ENCODE measurements at regions not wholly inside any gene's neighbourhood (a gene's known extent, or its start where the extent isn't known, plus 50 kb on each side); places are given as distances from the start of the nearest gene placed in this dataset.
A peak's percentile ranks its signal among the peaks of the same experiment; 100 is the strongest.

DNA sequence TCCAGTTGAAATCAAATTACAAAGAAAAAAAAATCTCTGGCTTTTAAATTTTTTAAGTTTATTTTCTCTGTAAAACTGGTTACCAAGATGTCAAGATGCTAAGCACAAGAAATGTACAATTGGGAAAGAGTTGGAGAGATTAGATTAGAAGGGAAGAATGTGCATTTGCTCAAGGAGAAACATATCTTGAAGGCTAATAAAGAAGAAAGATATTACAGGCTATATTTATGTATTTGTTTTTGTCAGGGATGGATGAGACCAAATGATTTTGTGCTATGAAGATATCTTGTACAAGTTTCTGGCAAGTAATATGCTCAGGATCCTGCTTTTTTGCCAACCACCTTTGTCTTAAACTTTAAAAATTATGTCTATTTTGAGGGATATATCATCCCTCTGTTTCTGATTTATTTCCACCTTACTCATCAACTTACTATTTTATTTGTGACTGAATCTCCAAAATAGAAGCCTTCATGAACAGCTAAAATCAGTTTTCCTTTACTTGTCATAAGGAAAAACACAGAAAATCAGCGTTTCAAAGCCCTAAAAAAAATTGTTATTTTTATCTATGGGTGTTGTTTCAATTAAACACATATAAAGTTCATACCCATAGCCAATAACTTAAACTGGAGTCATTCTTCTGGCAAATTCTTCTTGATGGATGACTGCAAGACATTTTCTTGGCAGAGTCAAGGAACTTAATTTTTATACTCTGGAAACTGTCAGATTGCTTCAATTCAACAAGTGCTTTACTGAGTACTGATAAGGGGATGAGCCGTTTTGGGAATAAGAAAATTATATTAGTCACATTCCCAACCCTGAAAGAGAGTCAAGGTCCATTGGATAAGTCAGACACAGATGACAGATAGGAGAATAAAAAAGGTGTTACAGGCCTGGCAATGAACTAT is 141.8 kb downstream of the CTH start:
- Histone ChIP-seq H3K9ac (no peak overlapping the region), H3K4me2 (no peak overlapping the region), H3K36me3 (no peaks in the 10 kb centered on the region), H3K27ac (no peak overlapping the region), H4K20me1 (no peaks in the 10 kb centered on the region), H3K4me1 (no peaks in the 10 kb centered on the region), H3K9me3 (no peaks in the 10 kb centered on the region), H3K27me3 (no peaks in the 10 kb centered on the region), H3K4me3 (no peak overlapping the region)
- TF ChIP-seq Cebpa-rat (IDR thresholded peaks at IDR 0.05), result no peak

DNA sequence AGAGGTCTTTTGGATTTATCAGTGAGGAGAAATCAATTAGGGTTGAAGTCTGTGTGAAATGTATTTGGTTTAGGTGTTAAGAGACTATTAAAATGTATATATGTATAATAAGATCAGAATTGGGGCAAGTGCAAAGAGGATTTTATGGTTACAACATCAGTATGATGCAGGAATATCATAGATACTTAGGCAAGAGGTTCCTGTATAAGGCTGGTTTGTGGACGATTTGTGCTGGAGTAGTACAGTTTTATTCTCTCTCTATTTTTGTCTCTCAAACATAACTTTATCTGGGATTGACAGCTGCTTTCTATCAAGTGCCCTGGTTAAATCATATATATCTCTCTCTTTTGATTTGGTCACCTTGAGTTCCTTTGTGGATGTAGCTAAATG is 142.5 kb downstream of the CTH start:
- H3K4me3 ChIP-seq, result no peak overlapping the region
- TF ChIP-seq Cebpa-rat (IDR thresholded peaks at IDR 0.05), result no peak
- no peak overlapping the region for H3K9ac ChIP-seq
- no peaks in the 10 kb centered on the region for H3K27me3 ChIP-seq
- no peak overlapping the region for H3K27ac ChIP-seq
- H3K4me2 ChIP-seq, result no peak overlapping the region
- H3K9me3 ChIP-seq, result no peaks in the 10 kb centered on the region
- H4K20me1 ChIP-seq, result no peaks in the 10 kb centered on the region
- H3K4me1 ChIP-seq, result no peaks in the 10 kb centered on the region
- no peaks in the 10 kb centered on the region for H3K36me3 ChIP-seq

DNA sequence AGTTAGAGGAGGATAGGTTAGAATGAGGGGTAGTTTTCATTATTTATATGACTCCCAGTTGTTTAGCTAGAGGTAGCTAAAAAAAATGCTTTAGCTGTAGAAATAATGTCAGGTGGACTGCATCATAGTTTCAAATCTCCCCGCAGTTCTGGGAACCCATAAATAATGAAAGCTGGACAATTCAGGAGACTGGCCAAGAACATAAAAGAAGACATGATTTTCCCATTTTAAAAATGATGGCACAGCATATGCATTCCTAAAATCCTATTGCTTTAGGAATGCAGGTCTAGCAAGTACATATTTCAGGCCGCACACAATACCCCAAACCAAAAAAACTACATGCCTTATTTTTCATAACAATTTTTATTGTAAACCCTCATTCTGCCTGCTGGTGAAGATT is 143.3 kb downstream of the CTH start:
- no peak overlapping the region for H3K9ac ChIP-seq
- no peaks in the 10 kb centered on the region for H3K9me3 ChIP-seq
- no peak overlapping the region for H3K27ac ChIP-seq
- no peaks in the 10 kb centered on the region for H3K36me3 ChIP-seq
- no peak overlapping the region for H3K4me3 ChIP-seq
- H3K4me1 ChIP-seq, result no peaks in the 10 kb centered on the region
- H4K20me1 ChIP-seq, result no peaks in the 10 kb centered on the region
- TF ChIP-seq Cebpa-rat (IDR thresholded peaks at IDR 0.05), result no peak
- H3K27me3 ChIP-seq, result no peaks in the 10 kb centered on the region
- H3K4me2 ChIP-seq, result no peak overlapping the region

DNA sequence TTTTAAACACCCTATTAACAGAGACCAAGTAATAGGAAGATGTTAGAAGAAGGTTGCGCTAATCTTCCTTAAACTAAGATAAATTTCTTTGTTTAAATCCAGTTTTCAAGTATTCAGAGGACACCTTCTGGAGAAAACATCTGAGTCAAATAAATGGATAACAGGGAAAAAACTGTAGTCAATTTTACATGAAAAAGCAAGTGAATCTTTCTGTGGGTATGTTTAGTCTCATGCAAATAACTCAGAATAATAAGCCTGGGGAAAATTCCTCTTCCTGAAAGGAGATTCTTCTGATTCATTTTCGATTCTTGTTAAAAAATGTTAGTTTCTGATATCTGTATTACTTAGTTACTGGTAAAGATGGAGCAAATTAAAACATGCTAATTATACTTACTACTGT is 145.5 kb downstream of the CTH start:
- Histone ChIP-seq H3K9ac (no peak overlapping the region), H4K20me1 (no peaks in the 10 kb centered on the region), H3K9me3 (no peaks in the 10 kb centered on the region), H3K4me3 (no peak overlapping the region), H3K27me3 (no peaks in the 10 kb centered on the region), H3K27ac (no peak overlapping the region), H3K4me2 (no peak overlapping the region), H3K4me1 (no peaks in the 10 kb centered on the region), H3K36me3 (no peaks in the 10 kb centered on the region)
- TF ChIP-seq Cebpa-rat (IDR thresholded peaks at IDR 0.05), result no peak

DNA sequence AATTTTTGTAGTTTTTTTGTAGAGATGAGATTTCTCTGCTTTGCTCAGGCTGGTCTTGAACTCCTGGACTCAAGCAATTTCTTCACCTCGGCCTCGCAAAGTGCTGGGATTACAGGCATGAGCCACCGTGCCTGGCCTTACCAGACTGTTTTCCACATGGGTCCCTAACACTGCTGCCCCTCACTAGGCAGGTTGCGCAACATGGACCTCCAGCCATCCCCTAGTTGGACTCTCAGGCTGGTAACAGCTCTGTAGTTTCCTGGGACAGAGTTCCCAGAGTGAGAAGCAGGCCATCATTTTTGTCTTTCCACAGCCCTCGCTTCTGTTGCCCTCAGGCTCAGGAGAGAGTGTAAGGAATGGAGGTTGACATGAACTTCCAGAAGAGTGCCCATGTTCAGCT is 156.1 kb downstream of the CTH start:
- H3K4me2 ChIP-seq, result no peak overlapping the region
- TF ChIP-seq Cebpa-rat (IDR thresholded peaks at IDR 0.05), result peak; percentile 72; the same call in 1 of the 2 replicates

DNA sequence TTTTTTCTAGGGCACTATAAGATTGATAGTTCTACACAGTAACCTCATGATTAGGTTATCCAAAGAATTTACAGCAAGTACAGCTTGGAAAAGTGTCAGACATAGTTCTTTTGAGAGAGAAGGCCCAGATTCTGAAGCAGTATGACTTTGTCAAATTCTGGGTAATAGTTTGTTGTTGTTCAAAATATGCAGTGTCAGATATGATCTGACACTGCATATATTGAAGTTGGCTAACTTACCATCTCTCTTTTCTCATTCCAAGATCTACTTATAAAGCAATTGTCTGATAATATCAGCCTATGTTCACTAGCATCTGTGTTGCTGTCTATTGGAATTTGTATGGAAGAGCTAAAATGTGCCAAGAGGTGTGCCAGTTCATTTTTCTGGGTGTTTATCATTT is 160.1 kb downstream of the CTH start:
- no peak for TF ChIP-seq Cebpa-rat (IDR thresholded peaks at IDR 0.05)
- Histone ChIP-seq H3K36me3 (no peaks in the 10 kb centered on the region), H4K20me1 (no peaks in the 10 kb centered on the region), H3K27me3 (no peaks in the 10 kb centered on the region), H3K4me1 (no peaks in the 10 kb centered on the region), H3K9me3 (no peaks in the 10 kb centered on the region), H3K9ac (no peak overlapping the region), H3K4me2 (no peak overlapping the region), H3K27ac (no peak overlapping the region), H3K4me3 (no peak overlapping the region)

More for the DNA sequence above, 156.1 kb downstream of the CTH start:
- Histone ChIP-seq H3K9ac (no peak overlapping the region), H3K4me1 (no peaks in the 10 kb centered on the region), H4K20me1 (no peaks in the 10 kb centered on the region), H3K4me3 (no peak overlapping the region), H3K36me3 (no peaks in the 10 kb centered on the region), H3K27me3 (no peaks in the 10 kb centered on the region), H3K27ac (no peak overlapping the region), H3K9me3 (no peaks in the 10 kb centered on the region)

DNA sequence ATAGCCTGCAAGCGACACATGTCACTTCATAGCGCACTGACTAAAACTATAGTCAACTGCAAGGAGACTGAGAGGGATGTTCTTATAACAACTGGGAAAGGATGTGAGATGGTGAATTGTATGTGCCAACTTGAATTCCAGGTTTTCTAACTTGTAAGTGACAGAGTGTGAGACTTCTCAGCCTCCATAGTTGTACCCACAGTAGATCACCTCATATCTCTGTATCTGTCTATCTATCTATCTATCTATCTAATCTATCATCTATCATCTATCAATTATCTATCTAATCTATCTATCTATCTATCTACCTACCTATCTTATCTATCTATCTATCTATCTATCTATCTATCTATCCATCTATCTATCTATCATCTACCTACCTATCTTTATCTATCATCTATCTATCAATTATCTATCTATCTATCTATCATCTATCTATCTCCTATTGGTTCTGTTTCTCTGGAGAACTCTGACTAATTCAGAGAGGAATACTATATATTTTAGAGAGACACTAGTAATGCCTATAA is 162.3 kb downstream of the CTH start:
- no peak overlapping the region for H3K27ac ChIP-seq
- no peak overlapping the region for H3K9ac ChIP-seq
- no peaks in the 10 kb centered on the region for H3K27me3 ChIP-seq
- H3K9me3 ChIP-seq, result no peaks in the 10 kb centered on the region
- no peak for TF ChIP-seq Cebpa-rat (IDR thresholded peaks at IDR 0.05)
- H3K4me2 ChIP-seq, result no peak overlapping the region
- H3K4me3 ChIP-seq, result no peak overlapping the region
- no peaks in the 10 kb centered on the region for H3K36me3 ChIP-seq
- no peaks in the 10 kb centered on the region for H4K20me1 ChIP-seq
- no peaks in the 10 kb centered on the region for H3K4me1 ChIP-seq

DNA sequence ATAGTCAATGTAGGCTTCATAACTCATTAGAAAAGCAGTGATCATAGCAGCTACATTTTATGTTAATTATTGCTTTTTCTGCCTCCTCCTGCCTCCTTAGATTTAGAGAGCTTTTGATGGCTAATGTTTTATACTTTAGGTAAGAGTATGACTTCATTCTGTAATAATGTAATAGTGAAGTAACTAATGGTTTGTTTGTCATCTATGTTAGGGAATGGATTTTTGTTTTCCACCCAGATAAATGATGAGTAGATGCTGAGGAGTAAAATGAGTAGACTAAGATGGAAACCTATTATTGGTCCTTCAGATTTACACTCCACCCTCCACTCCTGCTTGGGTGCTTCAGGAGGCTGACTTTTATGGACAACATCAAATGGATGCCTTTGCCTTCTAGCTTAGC is 170.6 kb downstream of the CTH start:
- no peaks in the 10 kb centered on the region for H3K36me3 ChIP-seq
- no peaks in the 10 kb centered on the region for H4K20me1 ChIP-seq
- no peak overlapping the region for H3K27ac ChIP-seq
- no peak for TF ChIP-seq Cebpa-rat (IDR thresholded peaks at IDR 0.05)
- H3K27me3 ChIP-seq, result no peaks in the 10 kb centered on the region
- H3K9ac ChIP-seq, result no peak overlapping the region
- H3K4me1 ChIP-seq, result no peaks in the 10 kb centered on the region
- H3K4me2 ChIP-seq, result no peak overlapping the region
- no peak overlapping the region for H3K4me3 ChIP-seq
- H3K9me3 ChIP-seq, result no peaks in the 10 kb centered on the region

DNA sequence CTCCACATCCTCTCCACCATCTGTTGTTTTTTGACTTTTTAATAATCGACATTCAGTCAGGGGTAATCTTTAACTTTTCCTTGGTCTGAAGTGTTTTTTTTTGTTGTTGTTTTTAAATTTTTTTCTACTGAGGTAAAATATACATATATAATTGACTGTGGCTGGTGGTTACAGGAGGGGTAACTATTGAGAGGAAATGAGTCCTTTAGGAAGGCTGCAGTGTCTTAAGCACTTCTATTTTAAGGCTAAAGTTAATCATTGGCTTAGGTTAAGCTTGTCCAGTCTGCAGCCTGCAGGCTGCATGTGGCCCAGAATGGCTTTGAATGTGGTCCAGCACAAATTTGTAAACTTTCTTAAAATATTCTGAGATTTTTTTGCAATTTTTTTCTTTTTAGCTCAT is 172.5 kb downstream of the CTH start:
- Histone ChIP-seq H4K20me1 (no peaks in the 10 kb centered on the region), H3K36me3 (no peaks in the 10 kb centered on the region), H3K4me1 (no peaks in the 10 kb centered on the region), H3K9ac (no peak overlapping the region), H3K27ac (no peak overlapping the region), H3K4me2 (no peak overlapping the region), H3K4me3 (no peak overlapping the region), H3K9me3 (no peaks in the 10 kb centered on the region), H3K27me3 (no peaks in the 10 kb centered on the region)
- no peak for TF ChIP-seq Cebpa-rat (IDR thresholded peaks at IDR 0.05)

DNA sequence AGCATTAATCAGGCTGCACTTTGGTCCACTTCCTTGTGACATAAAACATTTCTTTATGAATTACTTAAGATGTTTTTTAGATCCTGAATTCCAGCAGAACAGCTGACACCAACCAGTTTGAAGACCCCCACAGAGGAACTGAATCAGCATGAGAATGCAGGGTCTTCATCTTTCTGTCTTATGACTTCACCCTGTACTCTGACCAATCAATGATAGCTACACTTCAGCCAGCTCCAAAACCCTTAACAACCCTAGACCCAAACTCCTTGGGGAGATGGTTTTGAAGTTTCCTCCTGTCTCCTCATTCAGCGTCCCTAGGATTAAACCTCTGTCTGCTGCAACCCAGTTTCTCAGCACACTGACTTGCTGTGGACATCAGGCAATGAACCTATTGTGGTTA is 175.0 kb downstream of the CTH start:
- H3K4me3 ChIP-seq, result no peak overlapping the region
- no peaks in the 10 kb centered on the region for H4K20me1 ChIP-seq
- H3K4me1 ChIP-seq, result no peaks in the 10 kb centered on the region
- no peaks in the 10 kb centered on the region for H3K36me3 ChIP-seq
- TF ChIP-seq Cebpa-rat (IDR thresholded peaks at IDR 0.05), result no peak
- H3K27ac ChIP-seq, result no peak overlapping the region
- H3K9me3 ChIP-seq, result no peaks in the 10 kb centered on the region
- H3K27me3 ChIP-seq, result no peaks in the 10 kb centered on the region
- H3K9ac ChIP-seq, result no peak overlapping the region
- H3K4me2 ChIP-seq, result no peak overlapping the region

Data from BLaER1 (cell line).